ENCODE measurements at regions not wholly inside any gene's neighbourhood (a gene's known extent, or its start where the extent isn't known, plus 50 kb on each side); places are given as distances from the start of the nearest gene placed in this dataset.

DNA sequence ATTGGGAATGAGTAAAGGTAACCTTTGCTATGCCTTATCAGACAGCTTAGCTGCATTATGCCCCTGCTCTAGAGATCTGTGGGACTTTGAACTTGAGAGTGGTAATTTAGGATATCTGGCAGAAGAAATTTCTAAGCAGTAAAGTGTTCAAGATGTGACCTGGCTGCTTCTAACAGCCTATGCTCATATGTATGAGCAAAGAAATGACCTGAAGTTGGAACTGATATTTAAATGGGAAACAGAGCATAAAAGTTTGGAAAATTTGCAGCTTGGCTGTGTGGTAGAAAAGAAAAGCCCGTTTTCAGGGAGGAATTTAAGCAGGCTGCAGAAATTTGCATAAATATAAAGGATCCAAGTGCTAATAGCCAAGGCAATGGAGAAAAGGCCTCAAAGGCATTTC, 90.4 kb downstream of the HHIPL2 start:
- Histone ChIP-seq H3K9me3 (peaks cover 0 to 7% (median 3%) of the 10 kb centered on the region in 4 donors), H3K4me3 (no peak overlapping the region), H3K27me3 (no peaks in the 10 kb centered on the region), H3K4me1 (peaks cover 0 to 14% (median 11%) of the 10 kb centered on the region in 4 donors), H3K36me3 (no peaks in the 10 kb centered on the region), H3K27ac (no peak overlapping the region)
- intact Hi-C loops (cut with DNase I), result loop anchor here (5.0 to 10.0 kb wide), 4 partner anchors 715 to 1643 kb away; partner anchors contain the start of gene DUSP10
- TF ChIP-seq, protein P1, sequence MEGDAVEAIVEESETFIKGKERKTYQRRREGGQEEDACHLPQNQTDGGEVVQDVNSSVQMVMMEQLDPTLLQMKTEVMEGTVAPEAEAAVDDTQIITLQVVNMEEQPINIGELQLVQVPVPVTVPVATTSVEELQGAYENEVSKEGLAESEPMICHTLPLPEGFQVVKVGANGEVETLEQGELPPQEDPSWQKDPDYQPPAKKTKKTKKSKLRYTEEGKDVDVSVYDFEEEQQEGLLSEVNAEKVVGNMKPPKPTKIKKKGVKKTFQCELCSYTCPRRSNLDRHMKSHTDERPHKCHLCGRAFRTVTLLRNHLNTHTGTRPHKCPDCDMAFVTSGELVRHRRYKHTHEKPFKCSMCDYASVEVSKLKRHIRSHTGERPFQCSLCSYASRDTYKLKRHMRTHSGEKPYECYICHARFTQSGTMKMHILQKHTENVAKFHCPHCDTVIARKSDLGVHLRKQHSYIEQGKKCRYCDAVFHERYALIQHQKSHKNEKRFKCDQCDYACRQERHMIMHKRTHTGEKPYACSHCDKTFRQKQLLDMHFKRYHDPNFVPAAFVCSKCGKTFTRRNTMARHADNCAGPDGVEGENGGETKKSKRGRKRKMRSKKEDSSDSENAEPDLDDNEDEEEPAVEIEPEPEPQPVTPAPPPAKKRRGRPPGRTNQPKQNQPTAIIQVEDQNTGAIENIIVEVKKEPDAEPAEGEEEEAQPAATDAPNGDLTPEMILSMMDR (IDR thresholded peaks at IDR 0.05), result no peak
- TF ChIP-seq POLR2A (IDR thresholded peaks at IDR 0.05), result no peak
- WGBS, 2 donors, result 82 to 86% methylated on average over 1 of the region's 1 CpG
- DNase-seq, result no peak

DNA sequence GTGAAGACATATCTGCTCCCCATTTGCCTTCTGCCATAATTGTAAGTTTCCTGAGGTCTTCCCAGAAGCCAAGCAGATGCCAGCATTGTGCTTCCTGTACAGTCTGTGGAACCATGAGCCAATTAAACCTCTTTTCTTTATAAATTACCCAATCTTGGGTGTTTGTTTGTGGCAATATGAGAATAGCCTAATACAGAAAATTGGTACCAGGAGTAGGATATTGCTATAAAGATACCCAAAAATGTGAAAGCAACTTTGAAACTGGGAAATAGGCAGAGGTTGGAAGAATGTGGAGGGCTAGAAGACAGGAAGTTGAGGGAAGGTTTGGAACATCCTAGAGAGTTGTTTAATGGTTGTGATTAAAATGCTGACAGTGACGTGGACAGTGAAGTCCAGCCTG, 90.8 kb downstream of the HHIPL2 start:
- Histone ChIP-seq H3K27me3 (no peaks in the 10 kb centered on the region), H3K4me1 (peaks cover 0 to 14% (median 11%) of the 10 kb centered on the region in 4 donors), H3K36me3 (no peaks in the 10 kb centered on the region), H3K9me3 (peaks cover 0 to 7% (median 3%) of the 10 kb centered on the region in 4 donors), H3K4me3 (no peak overlapping the region), H3K27ac (no peak overlapping the region)
- WGBS, 2 donors, result 84 to 90% methylated on average over 1 of the region's 1 CpG
- TF ChIP-seq POLR2AphosphoS5 (IDR thresholded peaks at IDR 0.05) (no peak), POLR2A (IDR thresholded peaks at IDR 0.05) (no peak), EP300 (IDR thresholded peaks at IDR 0.05) (no peak)
- TF ChIP-seq, protein P1 (IDR thresholded peaks at IDR 0.05), result no peak
- intact Hi-C loops (cut with DNase I), result loop anchor here (5.0 to 10.0 kb wide), 4 partner anchors 715 to 1642 kb away; partner anchors contain the start of gene DUSP10
- DNase-seq, result no peak

DNA sequence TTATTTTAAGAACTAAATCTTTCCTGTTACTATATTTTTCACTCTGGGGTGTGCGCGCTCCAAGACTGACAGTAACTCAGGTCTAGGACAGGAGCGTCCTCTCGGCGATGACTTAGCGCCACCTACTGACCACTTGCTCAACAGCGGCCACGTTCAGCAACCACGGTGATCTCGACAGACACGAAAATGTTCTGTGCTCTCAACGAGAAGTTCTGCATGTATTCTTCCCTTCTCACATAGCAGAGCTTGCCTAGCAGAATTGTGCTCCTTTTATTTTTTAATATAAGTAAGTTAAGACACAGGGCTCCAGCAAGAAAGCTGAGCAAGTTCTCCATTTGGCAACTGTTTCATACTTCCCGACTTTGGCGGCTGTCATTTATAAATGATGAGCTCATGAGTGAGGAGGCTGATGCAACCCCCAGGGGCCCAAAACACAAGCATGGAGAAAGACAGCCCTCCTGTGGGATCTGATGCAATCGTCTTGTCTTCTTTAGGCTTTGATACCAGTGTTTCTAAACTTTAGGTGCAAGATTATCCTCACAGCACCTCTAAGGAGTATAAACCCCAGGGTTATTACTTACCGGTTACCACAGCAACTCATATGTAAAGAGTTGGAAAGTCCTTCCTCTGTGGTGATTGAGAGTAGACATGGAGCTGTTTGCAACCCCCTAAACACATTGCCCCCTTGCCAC, 92.6 kb downstream of the HHIPL2 start:
- 6 to 7% methylated on average over 16 of the region's 16 CpGs for WGBS, 2 donors
- H3K27me3 ChIP-seq, result no peaks in the 10 kb centered on the region
- DNase-seq, result peak; percentile 93
- TF ChIP-seq, protein P1 (IDR thresholded peaks at IDR 0.05), result peak; percentile 79 to 90 (median 87)
- TF ChIP-seq EP300 (IDR thresholded peaks at IDR 0.05) (no peak), POLR2AphosphoS5 (IDR thresholded peaks at IDR 0.05) (no peak)
- H3K9me3 ChIP-seq, result peaks cover 0 to 7% (median 3%) of the 10 kb centered on the region in 4 donors
- H3K27ac ChIP-seq, result peak overlapping the region; percentile 31 to 64 (median 42)
- H3K4me1 ChIP-seq, result peaks cover 0 to 14% (median 11%) of the 10 kb centered on the region in 4 donors
- intact Hi-C loops (cut with DNase I), result loop anchor here (2.0 to 10.0 kb wide), 5 partner anchors 713 to 1641 kb away; partner anchors contain the start of gene DUSP10
- peak overlapping the region in 2 of 4 donors; percentile 15 to 22 for H3K4me3 ChIP-seq
- no peaks in the 10 kb centered on the region for H3K36me3 ChIP-seq

GRCh38 chr1:222454782-222455181, 93.1 kb downstream of the HHIPL2 start:
- peak; percentile 75 for DNase-seq
- Histone ChIP-seq H3K36me3 (no peaks in the 10 kb centered on the region), H3K4me1 (peaks cover 0 to 14% (median 11%) of the 10 kb centered on the region in 4 donors), H3K27me3 (no peaks in the 10 kb centered on the region), H3K27ac (peak overlapping the region; percentile 31 to 64 (median 42)), H3K4me3 (peak overlapping the region in 2 of 4 donors; percentile 15 to 22), H3K9me3 (peaks cover 0 to 7% (median 3%) of the 10 kb centered on the region in 4 donors)
- WGBS, 2 donors, result 57 to 65% methylated on average over 13 of the region's 13 CpGs
- TF ChIP-seq, protein P1 (IDR thresholded peaks at IDR 0.05), result no peak
- TF ChIP-seq POLR2AphosphoS5 (IDR thresholded peaks at IDR 0.05) (no peak), POLR2A (IDR thresholded peaks at IDR 0.05) (no peak), EP300 (IDR thresholded peaks at IDR 0.05) (no peak)
- intact Hi-C loops (cut with DNase I), result loop anchor here (2.0 to 10.0 kb wide), 5 partner anchors 712 to 1640 kb away; partner anchors contain the start of gene DUSP10

Measured in sigmoid colon (tissue), 6 donors.